ENCODE measurements at regions not wholly inside any gene's neighbourhood (a gene's known extent, or its start where the extent isn't known, plus 50 kb on each side); places are given as distances from the start of the nearest gene placed in this dataset.
"Not testable (repeated sequence)": the region's sequence is repeated elsewhere in the genome, so short reads cannot be mapped to it uniquely, and the experiment has no call there.

DNA sequence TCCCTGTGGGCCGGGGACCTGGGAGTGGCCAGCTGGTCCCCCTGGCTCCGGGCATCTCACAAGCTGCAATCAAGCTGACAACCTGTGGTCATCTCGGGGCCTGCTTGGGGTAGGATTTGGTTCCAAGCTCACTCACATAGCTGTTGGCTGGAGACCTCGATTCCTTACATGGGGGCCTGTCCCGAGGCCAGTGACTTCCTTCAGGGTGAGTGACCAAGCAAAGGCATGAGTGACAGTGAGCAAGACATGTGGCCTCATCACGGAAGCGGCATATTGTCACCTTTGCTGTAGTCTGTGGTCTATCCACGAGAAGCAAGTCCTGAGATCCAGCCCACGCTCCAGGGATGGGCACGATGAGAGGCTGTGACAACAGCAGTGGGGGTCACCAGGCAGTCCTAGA lies 131.4 kb upstream of the ID2 start:
- Mint-ChIP-seq H3K4me3 (no peak overlapping the region), H3K27me3 (no peaks in the 10 kb centered on the region), H3K27ac (no peak overlapping the region), H3K36me3 (no peaks in the 10 kb centered on the region), H3K9me3 (ENCODE audit: low read depth) (peaks cover 3% of the 10 kb centered on the region), H3K4me1 (ENCODE audit: low read depth) (peaks cover 37% of the 10 kb centered on the region)

DNA sequence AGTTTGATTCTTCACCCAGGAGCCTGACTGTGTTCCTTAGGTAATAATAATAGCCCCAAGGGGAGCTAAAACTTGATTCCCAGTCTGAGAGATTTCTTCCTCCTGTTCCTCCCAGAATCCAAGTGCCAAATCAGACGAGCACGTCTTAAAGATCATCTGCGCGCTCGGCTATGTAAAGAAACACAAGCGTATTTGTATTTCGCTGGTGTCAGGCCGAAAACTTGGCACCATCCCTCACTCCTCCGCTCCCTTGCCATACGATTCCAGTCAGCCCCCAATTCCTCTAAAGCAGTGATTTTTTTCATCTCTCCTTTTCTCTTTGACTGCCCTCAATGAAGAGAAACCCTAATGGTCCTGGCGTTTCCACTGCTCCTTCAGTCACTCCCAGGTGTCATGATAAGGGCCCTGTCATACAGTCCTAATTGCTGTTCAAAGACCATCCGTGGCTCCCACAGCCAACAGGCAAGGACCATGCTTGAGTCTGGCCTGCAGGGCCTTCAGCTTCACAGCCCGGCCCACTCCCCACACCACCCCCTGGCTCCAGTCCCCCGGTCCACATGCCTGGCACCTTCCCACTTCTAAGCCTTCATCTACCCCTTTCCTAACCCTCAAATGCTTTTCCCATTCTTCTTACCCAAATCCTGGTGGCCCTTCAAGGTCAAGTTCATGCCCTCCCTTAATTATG lies 130.8 kb upstream of the ID2 start:
- Mint-ChIP-seq H3K9me3 (ENCODE audit: low read depth) (peaks cover 3% of the 10 kb centered on the region), H3K36me3 (no peaks in the 10 kb centered on the region), H3K27me3 (no peaks in the 10 kb centered on the region), H3K4me1 (ENCODE audit: low read depth) (peaks cover 33% of the 10 kb centered on the region), H3K27ac (peak overlapping the region; percentile 36), H3K4me3 (no peak overlapping the region)

- no peaks in the 10 kb centered on the region for H3K27me3 Mint-ChIP-seq
- H3K27ac Mint-ChIP-seq, result no peak overlapping the region
- H3K9me3 Mint-ChIP-seq (ENCODE audit: low read depth), result peaks cover 3% of the 10 kb centered on the region
- H3K4me1 Mint-ChIP-seq (ENCODE audit: low read depth), result peaks cover 29% of the 10 kb centered on the region
- H3K4me3 Mint-ChIP-seq, result no peak overlapping the region
- H3K36me3 Mint-ChIP-seq, result no peaks in the 10 kb centered on the region
These were observed 130.2 kb upstream of the ID2 start for GRCh38 chr2:8551622-8552074.

GRCh38 chr2:8552293-8552801 lies 129.5 kb upstream of the ID2 start:
- H3K4me3 Mint-ChIP-seq, result no peak overlapping the region
- no peaks in the 10 kb centered on the region for H3K36me3 Mint-ChIP-seq
- H3K27ac Mint-ChIP-seq, result no peak overlapping the region
- H3K9me3 Mint-ChIP-seq (ENCODE audit: low read depth), result peaks cover 3% of the 10 kb centered on the region
- peaks cover 22% of the 10 kb centered on the region for H3K4me1 Mint-ChIP-seq (ENCODE audit: low read depth)
- H3K27me3 Mint-ChIP-seq, result no peaks in the 10 kb centered on the region

GRCh38 chr2:8553643-8554042 lies 128.2 kb upstream of the ID2 start:
- H3K27me3 Mint-ChIP-seq, result no peaks in the 10 kb centered on the region
- no peak overlapping the region for H3K27ac Mint-ChIP-seq
- peaks cover 8% of the 10 kb centered on the region for H3K9me3 Mint-ChIP-seq (ENCODE audit: low read depth)
- H3K4me3 Mint-ChIP-seq, result no peak overlapping the region
- H3K36me3 Mint-ChIP-seq, result peaks cover 2% of the 10 kb centered on the region
- H3K4me1 Mint-ChIP-seq (ENCODE audit: low read depth), result peaks cover 17% of the 10 kb centered on the region

- Mint-ChIP-seq H3K27me3 (no peaks in the 10 kb centered on the region), H3K36me3 (peaks cover 2% of the 10 kb centered on the region), H3K4me1 (ENCODE audit: low read depth) (peaks cover 15% of the 10 kb centered on the region), H3K9me3 (ENCODE audit: low read depth) (peaks cover 10% of the 10 kb centered on the region), H3K27ac (no peak overlapping the region), H3K4me3 (no peak overlapping the region)
These were observed 127.5 kb upstream of the ID2 start for GRCh38 chr2:8554296-8554806.

GRCh38 chr2:8555543-8555942 lies 126.3 kb upstream of the ID2 start:
- Mint-ChIP-seq H3K9me3 (ENCODE audit: low read depth) (peaks cover 11% of the 10 kb centered on the region), H3K27me3 (no peaks in the 10 kb centered on the region), H3K4me3 (no peak overlapping the region), H3K36me3 (peaks cover 2% of the 10 kb centered on the region), H3K4me1 (ENCODE audit: low read depth) (peaks cover 15% of the 10 kb centered on the region), H3K27ac (no peak overlapping the region)

DNA sequence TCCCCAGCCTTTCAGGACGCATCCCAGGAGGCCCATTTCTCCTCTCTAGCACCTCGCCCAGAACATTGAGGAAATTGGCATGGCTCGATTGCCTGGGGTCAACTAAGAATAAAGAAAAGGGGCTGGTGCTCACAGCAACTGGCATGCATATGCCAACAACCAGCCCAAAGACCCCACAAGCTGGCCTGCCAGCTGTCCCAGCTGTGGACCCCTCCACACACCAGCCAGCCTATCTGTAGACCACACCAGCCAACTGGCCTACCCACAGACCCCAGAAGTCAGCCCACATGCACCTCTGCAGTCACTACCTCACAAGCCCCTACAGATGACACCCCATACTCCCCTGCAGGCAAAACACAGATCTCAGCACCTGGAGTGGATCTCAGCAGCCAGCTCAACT lies 123.8 kb upstream of the ID2 start:
- no peak overlapping the region for H3K27ac Mint-ChIP-seq
- H3K4me3 Mint-ChIP-seq, result no peak overlapping the region
- no peaks in the 10 kb centered on the region for H3K27me3 Mint-ChIP-seq
- peaks cover 21% of the 10 kb centered on the region for H3K9me3 Mint-ChIP-seq (ENCODE audit: low read depth)
- H3K36me3 Mint-ChIP-seq, result peaks cover 6% of the 10 kb centered on the region
- H3K4me1 Mint-ChIP-seq (ENCODE audit: low read depth), result no peaks in the 10 kb centered on the region

DNA sequence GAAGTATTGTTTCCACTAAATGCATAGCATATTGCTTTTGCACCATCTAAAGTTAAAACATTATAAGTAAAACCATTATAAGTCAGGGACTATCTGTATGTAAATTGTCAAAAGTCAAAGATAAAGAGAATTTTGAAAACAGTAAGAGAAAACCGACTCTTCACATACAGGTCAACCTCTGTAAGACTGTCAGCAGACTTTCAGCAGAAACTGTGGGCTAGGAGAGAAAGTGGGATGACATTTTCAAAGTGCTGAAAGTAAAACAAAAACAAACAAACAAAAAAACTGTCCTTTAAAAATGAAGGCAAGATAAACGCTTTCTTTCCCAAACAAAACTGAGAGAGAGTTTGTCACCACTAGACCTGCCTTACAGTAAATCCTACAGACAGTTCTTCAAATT lies 122.9 kb upstream of the ID2 start:
- Mint-ChIP-seq H3K4me3 (no peak overlapping the region), H3K9me3 (ENCODE audit: low read depth) (peaks cover 21% of the 10 kb centered on the region), H3K27ac (no peak overlapping the region), H3K4me1 (ENCODE audit: low read depth) (no peaks in the 10 kb centered on the region), H3K36me3 (peaks cover 6% of the 10 kb centered on the region), H3K27me3 (no peaks in the 10 kb centered on the region)

- no peak overlapping the region for H3K27ac Mint-ChIP-seq
- H3K4me1 Mint-ChIP-seq (ENCODE audit: low read depth), result no peaks in the 10 kb centered on the region
- H3K4me3 Mint-ChIP-seq, result no peak overlapping the region
- H3K27me3 Mint-ChIP-seq, result no peaks in the 10 kb centered on the region
- H3K36me3 Mint-ChIP-seq, result peaks cover 6% of the 10 kb centered on the region
- H3K9me3 Mint-ChIP-seq (ENCODE audit: low read depth), result peaks cover 21% of the 10 kb centered on the region
These were observed 122.1 kb upstream of the ID2 start for GRCh38 chr2:8559805-8560204.

DNA sequence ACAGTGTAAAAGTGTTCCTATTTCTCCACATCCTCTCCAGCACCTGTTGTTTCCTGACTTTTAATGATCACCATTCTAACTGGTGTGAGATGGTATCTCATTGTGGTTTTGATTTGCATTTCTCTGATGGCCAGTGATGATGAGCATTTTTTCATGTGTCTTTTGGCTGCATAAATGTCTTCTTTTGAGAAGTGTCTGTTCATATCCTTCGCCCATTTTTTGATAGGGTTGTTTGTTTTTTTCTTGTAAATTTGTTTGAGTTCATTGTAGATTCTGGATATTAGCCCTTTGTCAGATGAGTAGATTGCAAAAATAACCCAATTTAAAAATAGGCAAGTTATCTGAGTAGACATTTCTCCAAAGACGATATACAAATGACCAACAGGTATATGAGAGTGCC lies 120.2 kb upstream of the ID2 start:
- not testable (repeated sequence) for H3K27me3 Mint-ChIP-seq; H3K36me3 Mint-ChIP-seq; H3K27ac Mint-ChIP-seq; H3K4me1 Mint-ChIP-seq (ENCODE audit: low read depth); H3K4me3 Mint-ChIP-seq
- peaks cover 17% of the 10 kb centered on the region for H3K9me3 Mint-ChIP-seq (ENCODE audit: low read depth)

GRCh38 chr2:8563814-8564474 lies 117.9 kb upstream of the ID2 start:
- Mint-ChIP-seq H3K36me3 (peaks cover 5% of the 10 kb centered on the region), H3K4me1 (ENCODE audit: low read depth) (no peaks in the 10 kb centered on the region), H3K27me3 (no peaks in the 10 kb centered on the region), H3K27ac (no peak overlapping the region), H3K9me3 (ENCODE audit: low read depth) (peaks cover 11% of the 10 kb centered on the region), H3K4me3 (no peak overlapping the region)

DNA sequence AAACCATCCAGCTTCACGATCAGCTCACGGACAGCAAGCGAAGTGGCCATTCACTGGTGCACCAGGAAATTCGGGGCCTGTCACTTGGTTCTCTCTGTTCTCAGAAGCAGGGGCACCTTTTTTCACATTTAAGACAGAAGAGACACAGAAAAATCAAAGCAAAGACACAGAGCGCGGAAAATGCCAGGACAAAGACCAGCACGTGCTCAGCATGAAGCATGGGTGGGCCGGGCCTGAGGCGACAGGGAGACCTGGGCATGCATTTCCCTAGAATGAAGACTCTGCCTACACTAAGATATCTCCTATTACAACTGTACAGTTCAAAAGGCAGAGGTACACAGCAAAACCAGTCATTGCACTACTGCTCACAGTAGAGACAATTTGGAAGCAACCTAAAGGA lies 117.4 kb upstream of the ID2 start:
- Mint-ChIP-seq H3K4me3 (no peak overlapping the region), H3K4me1 (ENCODE audit: low read depth) (no peaks in the 10 kb centered on the region), H3K36me3 (peaks cover 5% of the 10 kb centered on the region), H3K27ac (no peak overlapping the region), H3K27me3 (no peaks in the 10 kb centered on the region), H3K9me3 (ENCODE audit: low read depth) (peaks cover 11% of the 10 kb centered on the region)

DNA sequence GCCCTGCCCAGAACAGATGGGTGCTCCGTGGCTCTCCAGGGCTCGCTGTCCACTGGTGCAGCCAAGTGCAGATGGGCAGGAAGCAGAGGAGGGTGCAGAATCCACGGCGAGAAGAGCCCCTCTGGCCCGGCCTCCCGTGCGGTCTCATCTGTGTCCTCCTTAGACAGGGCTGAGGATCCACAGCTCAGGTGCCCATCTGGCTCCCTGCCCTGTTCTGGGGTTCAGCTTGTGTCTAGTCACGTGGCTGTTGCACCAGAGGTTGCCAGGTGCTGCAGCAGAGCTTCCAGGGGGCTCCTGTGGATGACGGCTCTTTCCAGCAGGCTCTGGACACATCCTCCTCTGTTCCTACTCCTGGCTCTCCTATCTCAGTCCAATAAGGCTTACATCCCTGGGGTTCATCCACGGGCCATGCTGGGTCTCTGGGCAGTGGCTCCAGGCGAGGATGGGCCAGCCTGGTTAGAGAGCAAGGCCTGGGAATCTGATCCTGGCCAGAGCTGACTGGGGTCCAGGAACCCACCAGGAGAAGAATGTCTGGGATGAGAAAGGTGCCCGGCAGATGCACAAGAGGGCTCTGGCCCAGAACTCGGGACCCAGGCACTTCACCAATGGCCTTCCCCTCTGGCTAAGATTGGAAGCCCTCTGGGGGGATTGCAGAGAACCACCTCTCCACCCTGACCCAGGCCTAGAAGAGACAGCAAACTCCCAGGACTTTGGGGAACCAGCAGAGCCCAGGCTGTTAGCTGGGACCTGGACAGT lies 116.3 kb upstream of the ID2 start:
- H3K27me3 Mint-ChIP-seq, result no peaks in the 10 kb centered on the region
- peaks cover 5% of the 10 kb centered on the region for H3K36me3 Mint-ChIP-seq
- no peaks in the 10 kb centered on the region for H3K4me1 Mint-ChIP-seq (ENCODE audit: low read depth)
- H3K9me3 Mint-ChIP-seq (ENCODE audit: low read depth), result peaks cover 10% of the 10 kb centered on the region
- H3K4me3 Mint-ChIP-seq, result no peak overlapping the region
- H3K27ac Mint-ChIP-seq, result no peak overlapping the region

DNA sequence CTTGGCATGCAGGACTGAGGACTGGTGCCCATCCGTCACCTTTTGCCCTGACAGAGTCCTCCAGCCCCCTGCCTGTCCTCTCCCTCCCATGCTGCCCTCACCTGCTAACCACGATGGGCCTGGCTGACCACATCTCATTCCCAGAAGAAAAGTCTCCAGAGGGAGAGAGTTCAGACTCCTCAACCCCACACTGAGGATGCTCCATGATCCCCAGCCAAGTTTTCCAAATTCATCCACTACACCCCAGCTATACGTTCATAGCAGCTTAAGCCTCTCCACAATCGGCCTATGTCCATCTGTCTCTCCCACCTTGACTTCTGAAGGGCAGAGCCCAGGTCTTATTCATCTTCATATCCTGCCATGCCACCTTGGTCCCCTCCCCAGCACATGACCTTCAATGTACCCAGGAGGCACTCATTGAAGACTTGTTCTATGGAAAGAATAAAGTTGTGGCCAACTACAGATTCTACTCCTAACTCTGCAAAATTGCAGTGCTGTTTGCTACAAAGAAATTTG lies 115.6 kb upstream of the ID2 start:
- H3K4me1 Mint-ChIP-seq (ENCODE audit: low read depth), result peaks cover 1% of the 10 kb centered on the region
- H3K27ac Mint-ChIP-seq, result no peak overlapping the region
- no peaks in the 10 kb centered on the region for H3K27me3 Mint-ChIP-seq
- no peak overlapping the region for H3K4me3 Mint-ChIP-seq
- peaks cover 3% of the 10 kb centered on the region for H3K36me3 Mint-ChIP-seq
- peaks cover 7% of the 10 kb centered on the region for H3K9me3 Mint-ChIP-seq (ENCODE audit: low read depth)
